Omental fat pad (tissue), 3 donors: ENCODE measurements at regions not wholly inside any gene's neighbourhood (a gene's known extent, or its start where the extent isn't known, plus 50 kb on each side); places are given as distances from the start of the nearest gene placed in this dataset.

Source experiments
- ATAC-seq: fragments of 150-250 bp; one replicate; pipeline ENCODE4 v1.9.1; 2016; ENCODE audit warnings: mild to moderate bottlenecking, moderate library complexity; ENCODE audit not compliant: low FRiP score
- DNase-seq: peaks from one replicate; pipeline ENCODE4 v3.0.0-alpha.2; 2019; ENCODE audit warnings: low spot score
- TF ChIP-seq, protein P1 (sequence below), 3 donors: fragments of 450-650 bp; IDR thresholded peaks; one replicate each; pipeline ENCODE4 v1.5.1; 2016 to 2017; ENCODE audit warnings: antibody characterized with exemption in 3 of 3, mild to moderate bottlenecking in 3 of 3, moderate library complexity in 2 of 3

DNA sequence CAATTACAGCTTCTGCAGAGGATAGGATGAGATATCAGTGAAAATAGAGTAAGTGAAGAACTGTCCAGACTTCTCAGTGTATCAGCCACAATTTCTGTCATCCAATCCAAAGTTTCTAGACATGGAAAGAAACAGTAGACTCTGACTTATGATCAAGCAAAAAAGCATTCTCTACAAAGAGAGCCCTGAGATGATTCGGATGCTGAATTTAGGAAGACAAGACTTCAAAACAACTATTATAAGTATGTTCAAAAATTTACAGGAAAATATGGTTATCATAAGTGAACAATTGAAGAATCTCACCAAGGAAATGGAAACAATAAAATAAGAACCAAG, 238.2 kb upstream of the IRS2 start:
- no peak for DNase-seq
- no peak for ATAC-seq
- TF ChIP-seq, protein P1, sequence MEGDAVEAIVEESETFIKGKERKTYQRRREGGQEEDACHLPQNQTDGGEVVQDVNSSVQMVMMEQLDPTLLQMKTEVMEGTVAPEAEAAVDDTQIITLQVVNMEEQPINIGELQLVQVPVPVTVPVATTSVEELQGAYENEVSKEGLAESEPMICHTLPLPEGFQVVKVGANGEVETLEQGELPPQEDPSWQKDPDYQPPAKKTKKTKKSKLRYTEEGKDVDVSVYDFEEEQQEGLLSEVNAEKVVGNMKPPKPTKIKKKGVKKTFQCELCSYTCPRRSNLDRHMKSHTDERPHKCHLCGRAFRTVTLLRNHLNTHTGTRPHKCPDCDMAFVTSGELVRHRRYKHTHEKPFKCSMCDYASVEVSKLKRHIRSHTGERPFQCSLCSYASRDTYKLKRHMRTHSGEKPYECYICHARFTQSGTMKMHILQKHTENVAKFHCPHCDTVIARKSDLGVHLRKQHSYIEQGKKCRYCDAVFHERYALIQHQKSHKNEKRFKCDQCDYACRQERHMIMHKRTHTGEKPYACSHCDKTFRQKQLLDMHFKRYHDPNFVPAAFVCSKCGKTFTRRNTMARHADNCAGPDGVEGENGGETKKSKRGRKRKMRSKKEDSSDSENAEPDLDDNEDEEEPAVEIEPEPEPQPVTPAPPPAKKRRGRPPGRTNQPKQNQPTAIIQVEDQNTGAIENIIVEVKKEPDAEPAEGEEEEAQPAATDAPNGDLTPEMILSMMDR (IDR thresholded peaks at IDR 0.05) = no peak

- ATAC-seq (no peak), DNase-seq (no peak)
- TF ChIP-seq, protein P1 (IDR thresholded peaks at IDR 0.05) = no peak
Measured at GRCh38 chr13:110023729-110024644, 237.6 kb upstream of the IRS2 start.

- no peak for DNase-seq
- ATAC-seq = no peak
- TF ChIP-seq, protein P1 (IDR thresholded peaks at IDR 0.05) = no peak
Measured at GRCh38 chr13:110018009-110018408, 231.6 kb upstream of the IRS2 start.

GRCh38 chr13:110017379-110017778, 231.0 kb upstream of the IRS2 start:
- no peak for DNase-seq
- ATAC-seq = peak; percentile 82
- TF ChIP-seq, protein P1 (IDR thresholded peaks at IDR 0.05) = no peak

DNA sequence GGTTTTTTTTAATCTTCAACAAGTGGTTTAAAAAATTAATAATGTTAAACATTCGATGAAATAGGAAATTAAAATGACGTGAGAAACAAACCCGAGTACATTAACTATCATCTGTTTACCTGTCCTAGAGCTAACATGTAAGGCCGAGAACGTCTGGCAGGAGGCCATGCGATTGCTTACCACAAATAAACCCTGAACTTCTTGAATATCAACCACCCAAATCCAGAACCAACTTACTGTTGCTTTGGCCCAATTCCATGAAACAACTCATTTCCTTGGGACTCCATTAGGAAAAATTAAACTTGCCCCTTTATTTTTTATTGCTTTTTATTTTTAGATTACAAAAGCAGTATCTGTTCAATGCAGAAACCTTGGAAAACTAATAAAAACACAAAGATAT, 228.9 kb upstream of the IRS2 start:
- ATAC-seq (no peak), DNase-seq (no peak)
- TF ChIP-seq, protein P1 (IDR thresholded peaks at IDR 0.05) = no peak

GRCh38 chr13:110014719-110015118, 228.3 kb upstream of the IRS2 start:
- no peak for ATAC-seq
- no peak for DNase-seq
- TF ChIP-seq, protein P1 (IDR thresholded peaks at IDR 0.05) = no peak
